NCI-H1105 treated with DMSO at 0.1 percent for 48 hours (cell line): ENCODE measurements at regions not wholly inside any gene's neighbourhood (a gene's known extent, or its start where the extent isn't known, plus 50 kb on each side); places are given as distances from the start of the nearest gene placed in this dataset.

Experiments used
- DNase-seq: peaks from one replicate; lab custom pipeline; 2025; lab: John Stamatoyannopoulos, UW

DNA sequence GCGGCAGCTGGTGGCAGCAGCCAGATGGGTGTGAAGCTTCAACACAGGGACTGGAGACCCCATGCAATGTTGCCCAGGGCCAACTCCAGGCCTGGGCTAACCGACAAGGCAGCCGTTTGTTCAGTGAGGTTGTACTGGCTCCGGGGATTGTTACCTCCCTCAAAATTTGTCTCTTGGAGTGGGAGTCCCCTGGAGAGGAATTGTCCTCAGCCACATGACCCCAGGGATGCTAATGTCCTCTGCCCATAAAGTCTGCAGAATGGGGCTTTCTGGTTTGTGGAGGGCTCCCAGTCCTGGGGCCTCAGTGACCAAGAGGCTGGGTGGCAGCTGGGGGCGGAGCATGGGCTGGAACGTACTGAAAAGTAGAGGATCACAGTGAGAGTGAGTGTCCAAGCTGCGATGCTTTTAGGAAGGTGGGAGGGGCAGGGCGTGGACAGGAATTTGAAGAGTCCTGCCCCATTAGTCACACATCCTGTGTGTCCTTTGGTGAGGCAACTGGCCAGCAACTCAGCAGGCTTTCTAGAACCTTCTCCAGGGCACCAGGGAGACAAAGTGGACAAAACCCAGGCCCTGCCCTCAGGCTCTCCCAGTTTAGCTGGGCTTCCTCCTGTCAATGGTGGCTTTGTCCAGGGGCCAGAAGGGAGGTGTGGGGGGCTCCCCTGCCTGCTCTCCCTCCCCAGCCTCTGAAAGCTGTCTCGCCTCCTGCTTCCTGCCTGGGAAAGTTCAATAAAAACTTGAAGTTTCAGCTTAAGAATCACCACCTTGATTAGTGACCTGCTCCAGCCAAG lies 114.0 kb downstream of the NSG2 start:
- no peak for DNase-seq

DNA sequence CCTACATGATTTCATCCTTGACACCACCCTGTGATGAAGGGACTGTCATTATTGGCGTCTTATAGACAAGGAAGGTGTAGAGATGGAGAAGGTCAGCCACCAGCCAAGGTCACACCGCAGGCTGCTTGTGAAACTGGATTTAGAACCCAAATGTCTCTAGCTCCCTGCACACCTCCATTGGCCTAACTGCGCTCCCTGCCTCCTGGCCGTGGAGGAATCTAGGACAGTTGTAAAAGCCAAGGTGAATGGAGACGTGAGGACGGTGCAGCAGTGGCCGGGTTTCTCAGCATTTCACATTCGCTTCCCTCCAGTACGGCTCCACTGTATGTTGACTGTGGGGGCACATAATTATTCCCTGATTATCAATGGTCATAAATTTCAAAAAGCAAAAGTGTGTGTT lies 119.9 kb downstream of the NSG2 start:
- no peak for DNase-seq

DNA sequence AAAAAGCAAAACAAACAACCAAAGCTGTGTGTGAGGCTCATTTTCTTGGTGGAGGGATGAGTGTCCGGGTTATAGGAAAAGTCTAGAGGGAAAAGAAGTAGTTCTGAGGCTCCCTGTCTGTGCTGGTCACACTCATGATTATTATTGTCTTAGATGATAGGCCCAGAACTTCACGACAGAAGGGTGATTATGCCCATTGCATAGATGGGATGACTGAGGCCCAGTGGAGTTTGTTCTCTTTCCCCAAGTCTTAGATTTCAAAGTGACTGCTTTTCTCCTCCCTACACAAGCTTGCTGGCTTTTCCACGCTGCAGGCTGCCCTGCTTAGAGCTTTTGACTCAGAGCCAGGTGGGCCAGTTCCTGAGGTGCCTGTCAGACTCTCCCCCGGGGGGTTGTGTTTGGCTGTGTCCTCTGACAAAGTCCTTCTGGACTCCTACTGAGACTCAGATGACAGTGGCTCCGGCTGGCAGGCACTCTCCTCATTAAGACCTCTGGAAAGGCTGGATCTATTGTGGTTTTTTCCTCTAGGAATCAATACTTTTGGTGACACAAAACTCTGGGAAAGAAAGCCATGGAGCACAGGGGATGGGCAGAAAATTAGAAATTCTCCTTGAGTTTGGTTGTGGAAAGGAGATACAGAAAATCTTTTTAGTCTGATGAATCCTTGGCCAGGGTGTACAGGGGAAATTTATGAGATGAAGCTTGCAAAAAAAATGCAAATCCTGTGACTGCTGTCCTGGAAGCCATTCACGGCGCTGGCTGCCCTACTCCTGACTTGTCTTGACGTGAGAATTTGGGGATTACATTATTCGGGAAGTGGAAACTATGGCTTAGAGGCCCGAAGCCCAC lies 120.9 kb downstream of the NSG2 start:
- no peak for DNase-seq

DNA sequence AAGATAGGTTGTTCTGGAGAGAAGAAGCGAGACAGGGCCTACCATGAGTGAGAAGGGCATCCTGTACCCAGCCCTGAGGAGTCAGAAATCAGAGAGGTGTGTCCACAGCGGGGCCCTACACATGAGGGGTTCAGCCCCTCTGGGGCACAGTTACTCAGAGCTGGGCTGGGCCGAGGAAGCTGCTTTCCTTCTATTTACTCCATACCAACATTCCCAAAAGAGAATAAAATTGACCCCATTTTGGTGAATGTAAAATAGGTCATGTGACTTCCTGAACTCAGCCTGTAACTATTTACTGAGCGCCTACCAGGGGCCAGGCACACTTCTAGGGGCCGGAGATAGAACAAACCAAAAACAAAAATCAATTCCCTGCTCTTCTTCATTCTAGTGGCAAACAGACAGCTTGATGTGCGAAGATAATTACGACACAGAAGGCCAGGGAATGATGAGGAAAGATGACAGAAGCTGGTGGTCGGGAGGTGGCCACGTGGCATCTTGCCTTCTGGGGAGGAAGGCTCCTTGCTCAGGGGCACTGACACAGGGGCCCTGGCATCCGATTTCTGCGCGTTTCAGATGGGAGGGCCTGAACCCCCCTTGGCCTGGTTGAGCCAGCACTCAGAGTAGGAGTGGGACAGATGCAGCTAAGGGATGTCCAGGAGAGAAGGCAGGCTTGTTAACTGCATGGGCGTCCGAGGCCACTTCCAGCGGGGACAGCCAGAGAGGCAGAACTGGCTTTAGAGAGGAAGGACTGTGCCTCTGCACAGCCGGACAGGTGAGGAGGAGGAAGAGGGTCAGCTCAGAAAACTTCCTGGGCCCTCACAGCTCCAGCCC lies 121.8 kb downstream of the NSG2 start:
- no peak for DNase-seq

DNA sequence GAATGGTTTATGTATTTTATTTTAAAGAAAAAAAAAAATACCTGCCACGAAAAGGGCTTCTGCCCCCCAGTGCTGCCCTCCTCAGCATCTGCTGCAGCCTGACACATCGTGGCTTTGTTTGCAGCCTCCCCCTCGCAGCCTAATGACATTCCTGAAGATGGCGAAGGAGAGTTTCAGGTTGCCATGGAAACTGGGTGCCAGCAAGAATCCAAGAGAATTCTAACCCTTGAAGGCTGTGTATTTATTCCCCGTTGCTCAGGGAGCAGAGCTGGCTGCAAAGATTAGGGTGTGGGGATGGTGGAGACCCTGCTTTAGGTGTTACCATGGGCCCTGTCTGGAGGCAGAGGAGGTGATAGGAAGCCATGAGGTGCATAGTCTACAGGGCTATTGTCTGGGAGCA lies 126.6 kb downstream of the NSG2 start:
- no peak for DNase-seq

DNA sequence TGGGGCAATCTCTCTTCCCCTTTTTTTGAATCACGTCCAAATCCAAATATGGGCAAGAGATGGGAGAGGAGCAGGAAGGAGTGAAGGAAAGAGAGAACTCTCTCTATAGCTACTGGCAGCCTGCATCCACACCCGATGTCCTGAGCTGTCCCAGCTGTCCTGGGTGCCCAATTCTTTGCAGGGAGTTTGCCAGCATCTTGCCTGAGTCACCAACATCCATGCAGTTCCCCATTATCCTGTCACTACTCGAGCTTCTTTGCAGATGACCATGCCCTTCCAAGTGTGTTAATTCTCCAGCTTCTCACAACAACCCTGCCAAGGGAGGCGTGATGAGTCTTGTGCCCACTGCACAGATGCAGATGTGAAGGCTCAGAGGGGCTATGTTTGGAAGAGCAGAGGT lies 127.1 kb downstream of the NSG2 start:
- no peak for DNase-seq

DNA sequence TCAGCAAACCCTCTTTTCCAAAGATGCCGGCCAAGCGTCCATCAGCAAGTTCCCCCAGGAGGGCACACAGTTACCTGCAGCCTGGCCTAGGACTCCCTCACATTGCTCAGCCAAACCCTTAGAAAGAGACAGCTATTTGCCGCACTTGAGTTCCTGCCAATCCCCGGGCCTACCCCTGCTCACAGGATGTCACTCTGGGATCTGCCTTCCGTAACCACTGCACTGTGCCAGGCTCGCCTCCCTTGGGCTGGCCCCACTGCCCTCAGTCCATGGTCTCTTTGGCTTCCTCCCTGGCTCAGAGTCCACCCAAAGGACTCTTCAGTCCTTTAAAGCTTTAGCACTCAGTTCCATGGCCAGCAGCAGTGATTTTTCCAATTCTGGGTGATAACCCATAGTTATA lies 128.3 kb downstream of the NSG2 start:
- DNase-seq, result no peak

DNA sequence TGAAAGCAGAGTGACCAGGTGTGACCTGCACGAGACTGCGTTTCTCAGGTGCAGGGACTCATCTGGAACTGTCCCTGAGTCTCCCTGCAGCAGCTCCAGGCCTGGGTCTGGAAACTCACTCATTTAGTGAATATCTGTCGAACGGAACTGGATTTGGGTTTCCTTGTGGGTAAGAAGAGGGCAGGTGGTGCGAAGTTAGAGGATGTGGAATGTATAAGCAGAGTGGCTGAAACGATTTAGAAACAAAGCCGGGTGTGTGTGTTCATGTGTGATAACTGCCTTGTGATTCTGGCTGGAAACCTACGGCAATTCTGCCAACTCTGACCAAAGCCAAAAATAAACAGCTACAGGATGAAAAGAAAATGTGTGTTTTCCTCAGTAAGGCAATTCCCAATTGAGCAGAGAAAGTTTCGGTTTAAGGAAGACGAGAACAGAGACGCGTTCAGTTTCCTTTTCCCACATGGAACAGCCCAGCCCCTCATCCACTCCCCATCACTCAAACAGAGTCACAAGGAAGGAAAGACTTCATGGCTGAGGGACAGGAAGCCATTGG lies 130.3 kb downstream of the NSG2 start:
- no peak for DNase-seq

DNA sequence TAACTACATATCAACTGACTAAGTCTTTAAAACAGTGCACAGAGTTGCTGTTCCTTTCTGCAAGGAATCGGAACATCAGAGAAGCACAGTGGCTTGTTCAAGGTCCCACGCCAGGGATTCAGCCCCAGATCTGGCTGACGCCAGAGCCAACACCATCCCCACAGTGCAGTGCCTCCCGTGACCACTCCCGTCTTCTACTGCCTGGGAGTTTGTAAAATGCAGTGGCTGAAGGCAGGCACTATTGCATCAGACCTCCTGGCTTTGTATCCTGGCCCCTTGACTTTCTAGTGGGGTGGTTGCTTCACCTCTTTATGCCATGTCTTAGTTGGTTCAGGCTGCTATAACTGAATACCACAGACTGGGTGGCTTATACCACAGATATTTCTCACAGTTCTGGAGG lies 131.0 kb downstream of the NSG2 start:
- DNase-seq, result no peak

DNA sequence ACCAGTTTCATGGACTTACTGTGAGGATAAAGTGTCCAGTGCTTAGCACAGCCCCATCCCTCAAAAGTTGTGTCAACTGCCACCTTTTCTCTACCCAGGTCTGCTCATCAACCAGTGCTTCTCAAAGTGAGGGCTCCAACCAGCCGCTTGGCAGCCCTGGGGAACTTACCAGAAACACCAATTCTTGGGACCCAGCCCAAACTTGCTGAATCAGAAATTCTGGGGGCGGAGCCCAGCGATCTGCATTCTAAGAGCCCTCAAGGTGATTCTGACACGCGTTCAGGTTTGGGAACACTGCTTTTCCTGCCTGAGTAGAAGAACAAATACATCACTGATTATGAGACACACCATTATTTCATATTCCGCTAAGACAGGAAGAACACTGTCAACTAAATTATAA lies 132.0 kb downstream of the NSG2 start:
- no peak for DNase-seq

DNA sequence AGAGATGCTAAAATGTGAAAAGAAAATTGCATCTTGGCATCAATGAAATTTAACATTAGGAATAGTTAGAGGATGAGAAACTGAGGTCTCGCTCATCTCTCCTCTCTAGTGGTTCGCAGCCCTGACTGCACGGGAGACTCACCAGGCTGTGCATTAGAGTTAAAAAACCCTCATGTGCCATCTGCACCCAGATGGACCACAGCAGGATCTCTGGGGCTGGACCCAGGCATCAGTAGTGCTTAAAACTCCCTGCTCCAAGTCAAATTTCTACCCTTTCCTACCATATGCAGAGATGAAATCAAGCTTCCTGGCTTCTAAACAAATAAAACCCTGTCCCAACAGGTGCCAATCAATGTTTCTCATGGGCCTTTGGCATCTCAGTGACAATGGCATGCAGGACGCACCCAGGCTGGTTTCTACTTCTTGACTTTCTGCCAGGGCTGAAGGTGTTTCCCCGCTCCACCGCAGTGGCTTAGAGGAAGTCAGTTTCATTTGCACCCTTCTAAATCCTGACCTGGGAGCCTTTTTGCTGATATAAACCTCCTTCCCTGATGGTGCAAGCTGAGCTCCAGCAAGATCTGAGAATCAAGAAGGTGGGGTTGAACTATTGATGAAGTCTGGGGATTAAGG lies 132.6 kb downstream of the NSG2 start:
- DNase-seq, result no peak

DNA sequence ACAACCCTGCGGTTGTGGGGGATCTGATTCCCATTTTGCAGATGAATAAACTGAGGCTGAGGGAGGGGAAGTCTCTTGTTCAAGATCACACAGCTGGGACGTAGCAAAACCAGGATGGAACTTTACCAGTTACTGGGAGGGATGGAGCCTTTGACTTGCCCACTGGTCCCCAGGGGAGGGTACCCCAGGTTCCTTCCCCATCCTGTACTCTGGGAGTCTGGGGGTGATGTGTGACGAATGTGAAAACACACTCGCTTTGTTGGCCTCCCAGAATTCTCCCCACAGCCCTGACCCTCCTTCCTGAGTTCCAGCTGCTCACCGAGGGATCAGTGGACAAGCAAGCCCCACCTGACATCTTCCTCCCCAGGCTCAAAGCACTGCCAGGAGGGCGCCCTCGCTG lies 135.1 kb downstream of the NSG2 start:
- DNase-seq, result no peak

DNA sequence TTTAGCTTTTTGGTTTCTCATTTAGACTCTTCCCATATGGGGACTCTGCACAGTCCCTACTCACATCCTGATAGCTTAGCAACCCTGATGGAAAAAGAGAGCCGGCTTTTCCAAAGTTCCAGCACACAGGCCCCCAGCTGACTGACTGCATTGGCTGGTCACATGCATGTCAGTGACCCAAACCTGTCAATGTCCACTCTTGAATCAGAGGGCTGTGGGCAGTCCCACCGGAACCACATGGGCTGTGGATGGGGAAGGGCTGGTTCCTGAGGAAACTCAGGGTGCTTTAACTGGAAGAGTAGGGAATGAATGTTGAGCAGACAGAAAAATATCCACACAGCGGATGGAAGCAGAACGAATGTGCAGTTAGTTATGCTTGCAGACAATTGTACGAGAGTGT lies 136.6 kb downstream of the NSG2 start:
- no peak for DNase-seq

DNA sequence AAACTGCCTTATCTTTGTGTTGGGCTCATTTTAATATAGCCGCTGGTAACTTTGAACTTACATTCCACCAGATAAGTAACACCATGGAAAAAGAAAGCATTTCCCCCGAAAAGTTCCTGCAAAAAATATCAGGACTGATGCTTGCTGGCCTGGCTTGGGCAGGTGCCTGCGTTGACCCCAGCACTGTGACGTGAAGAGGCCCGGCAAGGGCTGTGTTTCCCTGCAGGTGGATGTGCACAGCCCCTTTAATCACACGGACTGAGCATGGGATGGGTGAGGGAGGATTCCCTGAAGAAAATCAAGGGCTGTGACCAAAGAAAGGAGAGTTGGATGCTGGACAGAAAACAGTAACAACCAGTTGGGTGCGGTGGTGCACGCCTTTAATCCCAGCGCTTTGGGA lies 138.2 kb downstream of the NSG2 start:
- no peak for DNase-seq

DNA sequence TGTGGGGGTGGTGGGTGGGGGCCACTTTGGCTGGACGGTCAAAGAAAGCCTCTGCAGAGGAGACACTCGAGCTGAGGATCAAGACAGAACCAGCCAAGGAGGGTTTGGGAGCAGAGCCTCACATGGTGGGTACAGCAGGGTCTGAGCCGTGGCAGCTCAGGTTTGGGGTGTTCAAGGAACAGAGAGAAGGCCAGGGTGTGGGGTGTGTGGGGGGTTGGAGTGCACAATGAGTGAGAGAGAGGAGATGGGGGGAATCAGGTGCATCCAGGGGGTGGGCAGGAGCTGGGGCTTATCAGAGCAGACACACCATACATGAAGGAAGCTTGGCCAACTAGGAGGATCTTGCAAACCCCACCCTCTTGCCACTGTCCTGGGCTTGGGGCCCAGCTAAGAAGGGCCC lies 140.0 kb downstream of the NSG2 start:
- DNase-seq, result no peak

DNA sequence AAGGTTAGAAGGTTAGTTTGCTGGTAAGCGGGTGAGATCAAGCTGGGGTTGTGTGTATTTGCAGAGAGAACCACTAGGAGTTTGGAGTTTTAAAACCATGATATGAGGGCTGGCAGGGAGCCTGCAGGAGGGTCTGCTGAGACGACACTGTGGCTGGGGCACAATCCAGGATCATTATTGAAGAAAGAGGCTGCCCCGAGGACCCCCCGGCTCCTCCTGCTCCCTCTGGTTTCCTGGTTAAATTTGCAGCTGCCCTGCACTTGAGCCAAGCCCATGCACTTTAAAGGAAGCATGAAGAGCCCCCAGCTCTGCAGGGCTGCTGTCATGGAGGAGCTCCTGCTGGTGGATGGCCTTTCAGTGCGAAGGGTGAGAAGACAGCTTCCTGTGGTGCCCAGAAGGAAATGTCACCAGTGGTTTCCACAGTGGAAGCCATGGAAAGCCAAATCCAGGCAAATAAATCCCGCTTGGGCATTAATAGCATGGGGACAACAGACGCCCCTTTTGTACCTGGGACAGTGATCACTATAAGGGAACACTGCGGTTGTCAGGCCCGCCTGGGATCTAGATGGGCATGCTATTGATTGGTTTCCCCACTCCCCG lies 140.7 kb downstream of the NSG2 start:
- DNase-seq, result no peak

DNA sequence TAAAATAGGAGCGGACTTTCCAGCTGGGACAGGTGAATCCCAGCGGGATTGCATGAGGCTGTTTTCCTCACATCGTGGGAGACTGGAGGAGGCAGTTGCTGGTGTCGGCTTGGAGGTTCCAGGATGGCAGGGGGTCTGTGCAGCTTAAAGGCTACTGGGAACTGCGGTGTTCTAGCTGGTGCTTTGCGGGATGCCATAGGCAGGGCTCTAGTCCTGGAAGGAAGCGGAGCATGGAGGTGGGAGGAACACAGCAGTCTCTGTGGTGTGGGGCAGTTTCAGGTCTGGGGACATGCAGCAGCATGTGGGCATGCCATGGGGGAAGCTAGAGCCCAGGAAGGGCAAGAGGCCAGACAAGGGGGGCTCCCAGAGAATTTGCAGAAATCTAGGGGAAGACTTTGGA lies 141.5 kb downstream of the NSG2 start:
- DNase-seq, result no peak

DNA sequence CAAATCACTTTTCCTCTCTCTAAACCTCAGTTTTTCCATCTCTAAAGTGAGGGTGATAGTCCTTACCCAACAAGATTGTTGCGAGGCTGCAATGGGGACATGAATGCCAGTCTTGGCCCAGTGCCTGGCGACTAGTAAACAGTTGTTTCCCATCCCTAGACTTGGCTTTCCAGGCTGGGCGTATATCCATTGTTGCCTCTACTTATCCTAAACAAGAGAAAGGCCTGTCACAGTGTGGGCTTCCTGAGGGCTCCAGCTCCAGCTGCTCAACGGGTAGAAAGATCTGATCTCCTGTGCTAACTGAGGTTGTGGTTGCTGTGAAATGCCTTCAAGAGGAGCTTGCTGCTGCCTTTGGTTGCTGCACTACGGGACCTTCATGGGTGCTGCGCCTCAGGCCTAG lies 142.0 kb downstream of the NSG2 start:
- DNase-seq, result no peak

DNA sequence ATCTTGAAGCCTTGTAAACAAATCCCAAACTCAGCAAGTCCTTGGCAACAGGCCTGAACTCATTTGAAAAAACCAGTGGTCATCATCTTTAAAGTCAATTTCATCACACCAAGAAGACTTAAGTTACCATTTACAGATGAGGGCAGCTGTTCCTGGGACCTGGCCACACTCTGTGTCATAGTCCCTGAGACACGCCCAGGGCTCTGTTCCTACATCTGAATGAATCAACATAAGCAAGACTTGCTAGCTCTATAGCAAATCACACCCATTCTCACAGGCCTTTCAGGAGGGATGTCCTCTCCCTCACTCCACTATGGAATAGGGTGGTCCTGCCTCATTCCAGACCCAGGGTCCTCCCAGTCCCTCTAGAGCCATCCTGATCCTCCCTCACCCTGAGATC lies 142.8 kb downstream of the NSG2 start:
- no peak for DNase-seq

DNA sequence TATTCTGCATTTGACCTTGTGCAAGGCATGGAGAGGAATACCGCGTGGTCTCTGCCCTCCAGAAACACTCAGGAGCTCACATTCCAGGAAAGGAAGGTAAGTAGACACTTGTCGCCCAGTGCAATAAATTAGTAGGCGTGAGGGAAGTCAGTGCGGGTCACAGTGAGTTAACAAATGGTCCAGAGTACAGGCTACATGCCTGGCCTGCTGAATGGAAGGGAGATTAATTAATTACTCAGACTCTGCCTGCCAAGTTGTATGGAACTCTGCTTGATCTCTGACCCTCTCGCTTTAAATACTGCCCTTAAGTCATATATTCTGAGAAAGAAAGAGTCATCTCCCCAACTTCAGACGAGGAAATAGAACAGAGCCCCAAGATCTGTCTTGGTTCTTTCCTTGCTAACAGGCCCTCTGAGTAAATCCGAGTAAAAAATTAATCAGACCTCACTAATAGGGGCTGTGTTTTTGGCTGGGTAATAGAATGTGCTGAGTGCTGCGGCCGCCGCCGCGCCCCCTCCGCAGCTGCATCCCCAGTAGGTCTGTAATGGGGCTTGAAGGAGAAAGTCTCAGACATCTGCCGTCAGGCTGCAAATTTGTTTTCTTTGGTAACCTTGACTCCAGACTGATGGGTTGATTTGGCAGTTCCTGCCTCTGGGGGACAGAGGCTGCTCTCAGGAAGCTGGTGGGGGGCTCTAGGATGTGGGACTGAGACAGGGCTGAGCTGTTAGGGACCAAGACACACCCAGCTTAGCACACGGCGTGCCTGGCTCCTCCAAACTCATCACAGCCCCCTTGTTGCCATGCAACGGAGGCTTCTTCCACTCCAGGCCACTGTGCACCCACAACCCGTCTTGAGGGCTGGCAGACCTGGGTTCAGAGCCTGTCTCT lies 144.4 kb downstream of the NSG2 start:
- no peak for DNase-seq
